ENCODE measurements at regions not wholly inside any gene's neighbourhood (a gene's known extent, or its start where the extent isn't known, plus 50 kb on each side); places are given as distances from the start of the nearest gene placed in this dataset.

- TF ChIP-seq NR4A1 (CRISPR knock-in tag; IDR thresholded peaks at IDR 0.05): peak; percentile 97; the same call in 1 of the 2 replicates
- peak; percentile 100 for TF ChIP-seq NR4A1 (tag; IDR thresholded peaks at IDR 0.05)
- TF ChIP-seq FOXK2 (conservative IDR thresholded peaks at IDR 0.05 in 1 of 2, IDR thresholded peaks at IDR 0.05 in 1 of 2; ENCODE audit: low read depth in 2 of 2): peak; percentile 70 to 89
- TF ChIP-seq VEZF1 (CRISPR knock-in tag; IDR thresholded peaks at IDR 0.05): peak; percentile 52
- no peak for TF ChIP-seq FIP1L1 (IDR thresholded peaks at IDR 0.05; ENCODE audit: low read depth, low read length, poor library complexity, severe bottlenecking)
- TF ChIP-seq PTRF (tag; IDR thresholded peaks at IDR 0.05): peak; percentile 99
- TF ChIP-seq CBFA2T3 (IDR thresholded peaks at IDR 0.05): no peak
- peak; percentile 99 for TF ChIP-seq ZBTB9 (CRISPR knock-in tag; IDR thresholded peaks at IDR 0.05)
- peak; percentile 63 for TF ChIP-seq GABPA (tag; conservative IDR thresholded peaks at IDR 0.05; ENCODE audit: low read depth)
- TF ChIP-seq REST (IDR thresholded peaks at IDR 0.05; ENCODE audit: borderline replicate concordance): peak; percentile 98
- peak; percentile 90 for TF ChIP-seq REST (CRISPR knock-in tag; IDR thresholded peaks at IDR 0.05; ENCODE audit: low read depth)
- no peak for TF ChIP-seq SREBF2 (CRISPR knock-in tag; IDR thresholded peaks at IDR 0.05)
- TF ChIP-seq GATA2 (CRISPR knock-in tag; IDR thresholded peaks at IDR 0.05): peak; percentile 92
- peak in 1 of 2 experiments; percentile 58; a peak in 1 of 4 replicates for TF ChIP-seq TBL1XR1 (IDR thresholded peaks at IDR 0.05; ENCODE audit: low read length in 2 of 2)
- TF ChIP-seq ZNF583 (CRISPR knock-in tag; IDR thresholded peaks at IDR 0.05): peak; percentile 99
Observed at GRCh38 chr10:3890602-3891352, 105.8 kb upstream of the KLF6 start (continued).

Data from K562 (cell line).